ENCODE measurements at regions not wholly inside any gene's neighbourhood (a gene's known extent, or its start where the extent isn't known, plus 50 kb on each side); places are given as distances from the start of the nearest gene placed in this dataset.

DNA sequence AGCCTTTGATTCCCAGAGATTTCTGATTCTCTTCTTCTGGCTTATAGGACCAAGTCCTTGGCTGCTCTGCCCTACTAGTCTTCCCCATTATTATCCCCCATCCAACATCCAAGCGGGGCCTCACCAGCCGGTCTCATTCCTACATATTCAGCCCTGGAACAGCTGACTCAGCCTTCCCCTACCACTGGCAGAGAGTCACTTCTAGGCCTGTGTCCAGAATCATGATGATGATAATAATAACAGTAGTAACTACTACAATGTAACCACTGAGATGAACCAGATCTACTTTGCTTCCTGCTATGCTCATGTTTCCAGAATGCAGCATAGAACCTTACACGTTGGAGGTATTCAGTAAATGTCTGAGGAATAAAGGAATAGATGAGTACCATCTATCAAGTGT is 295.2 kb downstream of the SRBD1 start:
- TF ChIP-seq, protein P1, sequence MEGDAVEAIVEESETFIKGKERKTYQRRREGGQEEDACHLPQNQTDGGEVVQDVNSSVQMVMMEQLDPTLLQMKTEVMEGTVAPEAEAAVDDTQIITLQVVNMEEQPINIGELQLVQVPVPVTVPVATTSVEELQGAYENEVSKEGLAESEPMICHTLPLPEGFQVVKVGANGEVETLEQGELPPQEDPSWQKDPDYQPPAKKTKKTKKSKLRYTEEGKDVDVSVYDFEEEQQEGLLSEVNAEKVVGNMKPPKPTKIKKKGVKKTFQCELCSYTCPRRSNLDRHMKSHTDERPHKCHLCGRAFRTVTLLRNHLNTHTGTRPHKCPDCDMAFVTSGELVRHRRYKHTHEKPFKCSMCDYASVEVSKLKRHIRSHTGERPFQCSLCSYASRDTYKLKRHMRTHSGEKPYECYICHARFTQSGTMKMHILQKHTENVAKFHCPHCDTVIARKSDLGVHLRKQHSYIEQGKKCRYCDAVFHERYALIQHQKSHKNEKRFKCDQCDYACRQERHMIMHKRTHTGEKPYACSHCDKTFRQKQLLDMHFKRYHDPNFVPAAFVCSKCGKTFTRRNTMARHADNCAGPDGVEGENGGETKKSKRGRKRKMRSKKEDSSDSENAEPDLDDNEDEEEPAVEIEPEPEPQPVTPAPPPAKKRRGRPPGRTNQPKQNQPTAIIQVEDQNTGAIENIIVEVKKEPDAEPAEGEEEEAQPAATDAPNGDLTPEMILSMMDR (conservative IDR thresholded peaks at IDR 0.05): no peak
- no peak overlapping the region for H3K27ac ChIP-seq

DNA sequence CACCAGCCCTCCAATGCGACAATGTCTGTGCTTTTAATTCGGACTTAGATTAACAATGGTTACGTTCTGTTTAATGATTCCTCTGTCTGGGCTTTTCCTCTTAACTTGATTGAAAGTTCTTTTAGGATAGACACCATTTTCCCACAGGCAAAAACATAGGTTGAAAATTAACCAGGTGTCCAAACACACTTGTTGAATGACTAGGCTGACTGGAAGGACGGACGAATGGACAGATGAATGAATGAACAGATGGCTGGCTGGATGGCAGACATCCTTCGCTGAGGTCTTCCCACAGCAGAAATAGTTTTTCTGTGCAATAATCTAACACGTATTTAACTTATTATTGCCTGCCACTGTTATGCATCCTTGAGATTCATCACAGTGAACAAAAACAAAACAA is 298.8 kb downstream of the SRBD1 start:
- TF ChIP-seq, protein P1 (conservative IDR thresholded peaks at IDR 0.05): no peak
- H3K27ac ChIP-seq: peak overlapping the region; percentile 24; the same call in 1 of the 2 replicates

DNA sequence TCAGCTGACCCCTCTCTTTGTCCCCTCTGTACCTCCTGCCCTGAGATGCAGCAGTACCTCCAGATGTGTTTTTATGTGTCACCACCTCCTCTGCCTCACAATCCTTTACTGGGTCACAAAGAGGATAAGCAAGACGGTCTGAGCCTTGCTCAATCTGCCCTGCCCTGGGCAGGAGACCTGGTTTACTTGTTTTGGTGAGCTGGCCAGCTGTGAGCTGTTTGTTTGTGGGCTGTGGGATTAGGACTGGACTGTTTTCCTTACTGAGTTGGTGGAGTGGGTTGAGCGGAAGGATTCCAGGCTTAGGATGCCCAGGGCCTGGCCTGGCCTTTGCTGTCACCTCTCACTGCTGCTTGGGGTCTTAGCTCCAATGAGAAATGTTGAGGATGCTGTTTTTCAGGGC is 299.5 kb downstream of the SRBD1 start:
- TF ChIP-seq, protein P1 (conservative IDR thresholded peaks at IDR 0.05): no peak

DNA sequence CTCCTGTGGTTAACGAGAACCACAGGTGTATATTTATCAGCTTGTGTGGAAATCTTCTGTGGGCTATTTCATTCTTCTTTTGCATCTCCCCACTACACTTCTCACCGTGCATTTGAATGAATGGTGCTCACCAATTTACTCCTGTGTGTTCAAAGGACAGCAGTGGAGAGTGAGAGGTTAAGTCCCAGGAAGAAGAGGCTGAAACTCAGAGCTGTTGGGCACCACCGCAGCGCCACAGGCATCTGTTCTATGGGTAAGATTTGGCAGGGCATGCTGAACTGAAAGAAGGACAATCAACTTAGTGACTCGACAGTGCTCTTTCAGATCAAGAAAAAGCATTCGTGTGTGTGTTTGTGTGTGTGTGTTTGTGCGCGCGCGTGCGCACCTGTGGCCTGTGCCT is 297.9 kb upstream of the SIX2 start:
- H3K27ac ChIP-seq: no peak overlapping the region
- TF ChIP-seq, protein P1 (conservative IDR thresholded peaks at IDR 0.05): no peak

More for the DNA sequence above, 299.5 kb downstream of the SRBD1 start:
- 0 out of 2 replicates have a peak overlapping the region, but pooled peaks have one; percentile 24 for H3K27ac ChIP-seq

DNA sequence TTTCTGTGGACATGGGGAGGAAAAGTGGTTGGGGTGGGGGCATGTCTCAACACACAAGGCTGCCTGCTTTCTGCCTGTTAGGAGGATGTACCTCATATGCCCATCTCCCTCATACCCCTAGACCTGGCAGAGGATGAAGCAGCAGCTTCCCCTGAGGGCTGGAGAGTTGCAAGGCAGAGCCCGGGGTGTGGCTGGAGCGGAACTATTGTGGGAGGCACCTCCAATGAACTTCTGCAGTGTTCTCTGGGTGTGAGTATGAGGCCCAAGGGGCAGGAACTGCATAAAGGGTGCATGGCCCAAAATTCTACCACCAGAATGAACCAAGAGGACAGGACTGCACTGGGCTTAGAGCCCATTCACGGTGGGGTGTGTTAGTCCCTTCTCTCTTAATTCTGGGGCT is 296.3 kb upstream of the SIX2 start:
- no peak overlapping the region for H3K27ac ChIP-seq
- TF ChIP-seq, protein P1 (conservative IDR thresholded peaks at IDR 0.05): no peak

DNA sequence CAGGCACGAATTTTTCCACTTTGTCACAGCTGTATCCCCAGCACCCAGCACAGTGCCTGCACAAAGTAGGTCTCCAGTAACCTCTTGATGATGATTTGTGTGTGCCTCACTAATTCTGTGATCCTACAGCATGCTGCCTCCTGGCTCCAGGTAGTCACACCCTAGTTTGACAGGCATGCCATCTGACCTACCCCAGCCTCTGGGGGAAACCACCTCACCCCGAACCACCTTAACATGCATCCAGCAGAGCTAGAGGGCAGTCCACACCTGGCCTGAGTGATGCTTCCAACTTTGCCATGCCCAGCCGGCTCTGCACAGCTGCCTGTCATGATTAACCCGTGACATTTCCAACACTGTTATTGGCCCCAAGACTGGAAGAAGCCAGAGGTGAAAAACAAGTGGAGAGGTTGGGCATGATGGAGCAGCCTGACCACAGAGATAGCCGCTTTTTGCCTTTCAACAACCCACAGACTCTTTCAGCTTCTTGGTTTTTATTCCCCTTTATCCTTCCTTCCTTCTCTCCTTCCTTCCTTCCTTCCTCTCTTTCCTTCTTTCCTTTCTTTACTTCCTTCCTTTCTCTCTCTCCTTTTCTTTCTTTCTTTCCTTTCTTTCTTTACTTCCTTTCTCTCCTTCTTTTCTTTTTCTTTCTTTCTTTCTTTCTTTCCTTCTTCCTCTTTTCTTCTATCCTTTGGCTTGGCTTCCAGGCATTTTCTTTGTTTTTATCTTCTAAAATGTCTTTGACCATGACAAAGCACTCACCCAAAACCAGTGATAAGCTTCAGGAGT is 294.4 kb upstream of the SIX2 start:
- peak overlapping the region; percentile 89; the same call in 1 of the 2 replicates for H3K27ac ChIP-seq
- TF ChIP-seq, protein P1 (conservative IDR thresholded peaks at IDR 0.05): no peak

DNA sequence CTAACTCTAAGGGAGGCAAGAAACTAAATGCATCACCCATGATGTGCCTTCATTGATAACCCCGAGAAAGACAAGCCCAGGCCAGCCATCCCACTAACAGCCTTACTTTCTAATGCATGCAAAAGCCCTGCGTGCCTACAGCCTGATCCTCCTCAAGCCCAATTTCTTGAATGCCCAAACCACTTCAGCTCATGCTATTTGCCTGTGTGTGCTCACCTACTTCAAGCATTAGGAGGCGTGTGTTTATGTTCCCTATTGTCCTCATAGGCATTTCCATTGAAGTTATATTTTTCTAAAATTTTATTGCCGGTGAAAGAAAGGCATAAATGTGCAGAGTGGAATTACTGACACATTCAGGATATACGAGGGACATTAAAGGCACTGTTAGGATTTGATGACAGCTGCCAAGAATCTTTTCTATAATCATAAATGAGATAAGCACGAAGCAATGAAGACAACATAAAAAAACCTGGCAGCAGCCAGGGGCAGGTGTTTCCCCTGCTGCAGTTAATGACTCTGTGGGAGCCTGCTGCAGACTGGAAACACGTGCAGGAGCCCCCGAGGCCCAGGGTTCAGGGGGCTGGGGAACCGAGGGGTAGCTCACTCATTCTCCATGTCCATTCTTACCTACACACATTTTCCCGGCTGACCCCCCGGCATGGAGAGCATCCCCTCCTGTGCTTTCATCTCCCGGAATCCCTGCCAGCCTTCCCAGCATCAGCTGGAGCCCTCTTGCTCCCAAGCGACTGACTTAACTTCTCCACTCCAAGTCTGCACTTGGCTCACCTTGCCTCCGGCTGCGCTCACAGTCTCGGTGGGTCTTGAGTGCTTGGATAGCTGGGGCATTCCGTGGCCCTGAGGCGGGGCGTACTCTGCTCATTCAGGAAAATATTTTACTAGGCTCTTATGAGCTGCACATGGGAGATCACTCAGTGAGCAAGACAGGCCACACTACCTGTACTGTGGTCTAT is 292.3 kb upstream of the SIX2 start:
- TF ChIP-seq, protein P1 (conservative IDR thresholded peaks at IDR 0.05): 0 out of 2 replicates have a peak, but pooled peaks have one; percentile 19
- H3K27ac ChIP-seq: peak overlapping the region; percentile 89

Data from VCaP (cell line).